ENCODE measurements at regions not wholly inside any gene's neighbourhood (a gene's known extent, or its start where the extent isn't known, plus 50 kb on each side); places are given as distances from the start of the nearest gene placed in this dataset.

GRCh38 chr17:65477600-65477999, 83.8 kb downstream of the AXIN2 start:
- H3K79me2 ChIP-seq (ENCODE audit: insufficient read depth, low read length): no peaks in the 10 kb centered on the region

GRCh38 chr17:65474660-65475059, 86.8 kb downstream of the AXIN2 start:
- no peak overlapping the region for H3K27ac ChIP-seq (ENCODE audit: low read depth, low read length)
- H3K27me3 ChIP-seq (ENCODE audit: insufficient read depth, low read length): peaks cover 60% of the 10 kb centered on the region
- no peaks in the 10 kb centered on the region for H3K79me2 ChIP-seq (ENCODE audit: insufficient read depth, low read length)
- no peak for TF ChIP-seq CTCF (IDR thresholded peaks at IDR 0.05; ENCODE audit: extremely low read depth, low read depth, low read length)
- no peak overlapping the region for H2AFZ ChIP-seq (ENCODE audit: low read length)
- no peak overlapping the region for H3K4me2 ChIP-seq (ENCODE audit: insufficient read depth, low read length)
- no peak overlapping the region for H3K4me3 ChIP-seq (ENCODE audit: insufficient read depth, low read length)
- H3K36me3 ChIP-seq (ENCODE audit: insufficient read depth, low read length): no peaks in the 10 kb centered on the region
- H3K9me3 ChIP-seq (ENCODE audit: low read depth, low read length): no peaks in the 10 kb centered on the region
- peaks cover 9% of the 10 kb centered on the region for H3K4me1 ChIP-seq (ENCODE audit: insufficient read depth, low read length)
- no peak for DNase-seq (ENCODE audit: insufficient read length, low spot score, missing footprints)
- H4K20me1 ChIP-seq (ENCODE audit: insufficient read depth, low read length): peaks cover 3% of the 10 kb centered on the region

More at GRCh38 chr17:65477600-65477999, 83.8 kb downstream of the AXIN2 start:
- no peak overlapping the region for H2AFZ ChIP-seq (ENCODE audit: low read length)
- H3K4me3 ChIP-seq (ENCODE audit: insufficient read depth, low read length): no peak overlapping the region
- no peak for TF ChIP-seq CTCF (IDR thresholded peaks at IDR 0.05; ENCODE audit: extremely low read depth, low read depth, low read length)
- no peak overlapping the region for H3K4me2 ChIP-seq (ENCODE audit: insufficient read depth, low read length)
- peaks cover 8% of the 10 kb centered on the region for H3K4me1 ChIP-seq (ENCODE audit: insufficient read depth, low read length)
- no peaks in the 10 kb centered on the region for H3K9me3 ChIP-seq (ENCODE audit: low read depth, low read length)
- DNase-seq (ENCODE audit: insufficient read length, low spot score, missing footprints): no peak
- H3K27ac ChIP-seq (ENCODE audit: low read depth, low read length): no peak overlapping the region
- H3K36me3 ChIP-seq (ENCODE audit: insufficient read depth, low read length): no peaks in the 10 kb centered on the region
- peaks cover 46% of the 10 kb centered on the region for H3K27me3 ChIP-seq (ENCODE audit: insufficient read depth, low read length)
- no peaks in the 10 kb centered on the region for H4K20me1 ChIP-seq (ENCODE audit: insufficient read depth, low read length)

- H4K20me1 ChIP-seq (ENCODE audit: insufficient read depth, low read length): peaks cover 3% of the 10 kb centered on the region
- no peak overlapping the region for H3K4me2 ChIP-seq (ENCODE audit: insufficient read depth, low read length)
- no peak for TF ChIP-seq CTCF (IDR thresholded peaks at IDR 0.05; ENCODE audit: extremely low read depth, low read depth, low read length)
- H2AFZ ChIP-seq (ENCODE audit: low read length): no peak overlapping the region
- H3K36me3 ChIP-seq (ENCODE audit: insufficient read depth, low read length): no peaks in the 10 kb centered on the region
- no peaks in the 10 kb centered on the region for H3K9me3 ChIP-seq (ENCODE audit: low read depth, low read length)
- no peak for DNase-seq (ENCODE audit: insufficient read length, low spot score, missing footprints)
- peaks cover 9% of the 10 kb centered on the region for H3K4me1 ChIP-seq (ENCODE audit: insufficient read depth, low read length)
- no peak overlapping the region for H3K4me3 ChIP-seq (ENCODE audit: insufficient read depth, low read length)
- H3K27ac ChIP-seq (ENCODE audit: low read depth, low read length): no peak overlapping the region
- peaks cover 57% of the 10 kb centered on the region for H3K27me3 ChIP-seq (ENCODE audit: insufficient read depth, low read length)
- no peaks in the 10 kb centered on the region for H3K79me2 ChIP-seq (ENCODE audit: insufficient read depth, low read length)
These were observed 87.5 kb downstream of the AXIN2 start for GRCh38 chr17:65473985-65474384.

GRCh38 chr17:65473363-65473762, 88.1 kb downstream of the AXIN2 start:
- DNase-seq (ENCODE audit: insufficient read length, low spot score, missing footprints): no peak

More at GRCh38 chr17:65473363-65473762, 88.1 kb downstream of the AXIN2 start:
- no peak for TF ChIP-seq CTCF (IDR thresholded peaks at IDR 0.05; ENCODE audit: extremely low read depth, low read depth, low read length)
- H3K4me2 ChIP-seq (ENCODE audit: insufficient read depth, low read length): no peak overlapping the region
- peaks cover 57% of the 10 kb centered on the region for H3K27me3 ChIP-seq (ENCODE audit: insufficient read depth, low read length)
- H3K9me3 ChIP-seq (ENCODE audit: low read depth, low read length): no peaks in the 10 kb centered on the region
- no peaks in the 10 kb centered on the region for H3K79me2 ChIP-seq (ENCODE audit: insufficient read depth, low read length)
- no peak overlapping the region for H3K4me3 ChIP-seq (ENCODE audit: insufficient read depth, low read length)
- H3K36me3 ChIP-seq (ENCODE audit: insufficient read depth, low read length): no peaks in the 10 kb centered on the region
- no peak overlapping the region for H3K27ac ChIP-seq (ENCODE audit: low read depth, low read length)
- H3K4me1 ChIP-seq (ENCODE audit: insufficient read depth, low read length): peaks cover 9% of the 10 kb centered on the region
- no peak overlapping the region for H2AFZ ChIP-seq (ENCODE audit: low read length)
- peaks cover 3% of the 10 kb centered on the region for H4K20me1 ChIP-seq (ENCODE audit: insufficient read depth, low read length)
